HCT116 (cell line): ENCODE measurements at regions not wholly inside any gene's neighbourhood (a gene's known extent, or its start where the extent isn't known, plus 50 kb on each side); places are given as distances from the start of the nearest gene placed in this dataset.
"Not testable (repeated sequence)": the region's sequence is repeated elsewhere in the genome, so short reads cannot be mapped to it uniquely, and the experiment has no call there.

Experiments used
- ATAC-seq: fragments of 200-7000 bp; cut with Tn5 transposase; 2 replicates; pipeline ENCODE4 v1.9.1; 2020; ENCODE audit warnings: mild to moderate bottlenecking, moderate library complexity
- BruUV-seq: library from RNA; stranded (reverse); fragments of 400-500 nt; replicated peaks from 2 replicates; lab custom pipeline; 2021; lab: Mats Ljungman, UMichigan
- CTCF ChIA-PET: fragments of 300-600 bp; sonication (Branson Sonifier 250); formaldehyde crosslinking; loops from one replicate; lab custom pipeline; 2021; ENCODE audit warnings: antibody characterized with exemption; lab: Charles Lee
- POLR2A ChIA-PET: fragments of 300-600, 350-600 bp; sonication (Branson Sonifier 250); formaldehyde crosslinking; loops from one replicate; lab custom pipeline; 2021; ENCODE audit warnings: antibody characterized with exemption; lab: Charles Lee
- RAD21 ChIA-PET, 2 experiments: fragments of 300-600 bp; sonication (Branson Sonifier 250); formaldehyde crosslinking; loops; one replicate each; lab custom pipeline; 2023; ENCODE audit warnings: low total read pairs in 2 of 2; ENCODE audit not compliant: uncharacterized antibody in 2 of 2, unreplicated experiment in 2 of 2, low non-redundant PET in 1 of 2; lab: Charles Lee
- DNase-seq: peaks from one replicate; pipeline ENCODE4 v3.0.0-alpha.2; 2010; ENCODE audit warnings: low read depth, low spot score
- H2AFZ ChIP-seq: fragments of 200-600 bp; shearing (Covaris generic), sonication (generic); 2 replicates; pipeline ENCODE4 v1.6.1; 2017; ENCODE audit warnings: low read depth, mixed run types, mixed read lengths, antibody characterized with exemption, low read length; ENCODE audit not compliant: poor library complexity, severe bottlenecking
- H3K27ac ChIP-seq: 2 replicates; pipeline ENCODE4 v1.5.1; 2012; ENCODE audit warnings: low read depth, low read length
- H3K27me3 ChIP-seq: fragments of 200-600 bp; sonication (generic); 2 replicates; pipeline ENCODE4 v1.6.1; 2016; ENCODE audit warnings: mixed run types, low read length, mixed read lengths; ENCODE audit not compliant: insufficient read depth
- H3K36me3 ChIP-seq, 2 experiments: fragments of 200-500 bp in 1 of 2; fragments of 200-600 bp in 1 of 2; sonication (Bioruptor generic) in 1 of 2; sonication (generic) in 1 of 2; 2 replicates each; pipeline versions ENCODE4 v1.5.1 to v1.6.1; 2014 to 2016; ENCODE audit warnings: low read length in 2 of 2, inconsistent platforms in 1 of 2, mixed read lengths in 1 of 2, mixed run types in 1 of 2; ENCODE audit not compliant: insufficient read depth in 2 of 2, control insufficient read depth in 1 of 2
- H3K4me1 ChIP-seq, 2 experiments: fragments of 200-600 bp in 1 of 2; sonication (generic) in 1 of 2; 2 replicates each; pipeline versions ENCODE4 v1.5.1 to v1.6.1; 2012 to 2017; ENCODE audit warnings: low read length in 2 of 2, inconsistent platforms in 1 of 2, mild to moderate bottlenecking in 1 of 2, mixed read lengths in 1 of 2, mixed run types in 1 of 2, moderate library complexity in 1 of 2; ENCODE audit not compliant: insufficient read depth in 2 of 2, control insufficient read depth in 1 of 2
- H3K4me2 ChIP-seq: fragments of 200-600 bp; sonication (generic); 2 replicates; pipeline ENCODE4 v1.6.1; 2017; ENCODE audit warnings: mixed run types, low read length, mixed read lengths
- H3K4me3 ChIP-seq, 2 experiments: fragments of 200-600 bp in 1 of 2; sonication (generic) in 1 of 2; replicated peaks in 1 of 2; 2 replicates each; pipeline ENCODE4 v1.5.1; 2011 to 2016; ENCODE audit warnings: low read length in 2 of 2, control low read depth in 1 of 2, low read depth in 1 of 2, mild to moderate bottlenecking in 1 of 2, mixed read lengths in 1 of 2, mixed run types in 1 of 2
- H3K79me2 ChIP-seq: fragments of 200-600 bp; sonication (generic); 2 replicates; pipeline ENCODE4 v1.6.1; 2017; ENCODE audit warnings: mild to moderate bottlenecking, mixed run types, low read length, moderate library complexity, mixed read lengths; ENCODE audit not compliant: insufficient read depth
- H3K9ac ChIP-seq: fragments of 200-600 bp; sonication (generic); 2 replicates; pipeline ENCODE4 v1.6.1; 2016; ENCODE audit warnings: low read length, mixed read lengths
- H3K9me2 ChIP-seq: fragments of 200-600 bp; sonication (generic), shearing (Covaris generic); 2 replicates; pipeline ENCODE4 v1.6.1; 2017; ENCODE audit warnings: mixed run types, mild to moderate bottlenecking, moderate library complexity; ENCODE audit not compliant: insufficient read depth
- H3K9me3 ChIP-seq, 2 experiments: fragments of 200-500 bp in 1 of 2; fragments of 200-600 bp in 1 of 2; sonication (Bioruptor generic) in 1 of 2; sonication (generic) in 1 of 2; 2 replicates each; pipeline ENCODE4 v1.6.1; 2014 to 2017; ENCODE audit warnings: low read length in 2 of 2, mixed read lengths in 2 of 2, inconsistent platforms in 1 of 2, low read depth in 1 of 2, mild to moderate bottlenecking in 1 of 2, mixed run types in 1 of 2, moderate library complexity in 1 of 2; ENCODE audit not compliant: control insufficient read depth in 1 of 2, insufficient read depth in 1 of 2
- H4K20me1 ChIP-seq: fragments of 200-600 bp; sonication (generic), shearing (Covaris generic); 2 replicates; pipeline ENCODE4 v1.6.1; 2017; ENCODE audit warnings: mixed run types, mild to moderate bottlenecking, moderate library complexity; ENCODE audit not compliant: insufficient read depth
- intact Hi-C: fragments of 100-400 bp; cut with micrococcal nuclease; formaldehyde crosslinking; loops from 2 replicates; pipeline ENCODE4 v1.10.0; 2022

DNA sequence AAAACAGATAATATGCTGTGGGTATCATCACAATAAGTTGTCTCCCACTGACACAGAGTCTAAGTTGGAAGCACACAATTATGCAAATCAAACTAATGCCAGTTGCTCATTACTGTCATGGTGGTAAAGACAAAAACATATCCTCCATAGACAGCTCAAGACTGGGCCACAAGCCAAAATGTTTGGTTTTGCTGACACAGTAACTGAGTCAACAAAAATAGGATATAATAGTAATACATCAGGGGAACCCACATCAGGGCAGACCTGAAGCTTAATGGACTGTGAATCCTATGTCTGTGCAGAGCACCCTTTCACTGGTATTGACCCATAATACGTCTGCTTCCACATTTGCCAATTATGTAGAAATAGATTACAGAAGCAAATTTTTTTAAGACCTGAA, 597.8 kb downstream of the TTLL7 start:
- H3K27ac ChIP-seq, H2AFZ ChIP-seq, H3K9me2 ChIP-seq, POLR2A ChIA-PET, RAD21 ChIA-PET, H3K9me3 ChIP-seq, H3K4me1 ChIP-seq, H3K27me3 ChIP-seq, H3K4me2 ChIP-seq, H3K4me3 ChIP-seq, H3K36me3 ChIP-seq, H4K20me1 ChIP-seq, CTCF ChIA-PET, BruUV-seq, ATAC-seq, H3K9ac ChIP-seq, DNase-seq, intact Hi-C loops, H3K79me2 ChIP-seq: not testable (repeated sequence)

GRCh38 chr1:83400173-83400572, 598.8 kb downstream of the TTLL7 start:
- H3K27me3 ChIP-seq, H3K9me2 ChIP-seq, POLR2A ChIA-PET, H4K20me1 ChIP-seq, RAD21 ChIA-PET, ATAC-seq, H3K9me3 ChIP-seq, H3K27ac ChIP-seq, BruUV-seq, intact Hi-C loops, H3K79me2 ChIP-seq, H3K4me2 ChIP-seq, H2AFZ ChIP-seq, CTCF ChIA-PET, H3K9ac ChIP-seq, DNase-seq, H3K4me1 ChIP-seq, H3K36me3 ChIP-seq, H3K4me3 ChIP-seq: not testable (repeated sequence)

DNA sequence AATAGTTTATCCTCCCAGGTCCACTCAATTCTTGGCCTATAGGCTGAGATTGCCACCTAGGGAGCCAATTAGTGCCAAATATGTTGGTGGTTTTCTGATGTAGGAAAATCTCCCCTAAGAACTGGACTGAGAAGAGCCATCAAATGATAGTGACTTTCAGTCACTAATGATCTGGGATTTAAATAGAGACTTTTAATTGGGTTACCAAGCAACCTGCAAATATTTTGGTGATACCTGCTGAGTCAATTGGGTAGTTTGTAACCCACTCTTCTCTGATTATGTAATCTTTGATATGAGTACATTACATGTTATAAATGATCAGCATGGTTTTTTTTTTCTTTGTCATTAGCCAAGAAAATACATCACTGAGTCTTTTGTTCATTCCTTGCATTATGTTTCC, 600.8 kb downstream of the TTLL7 start:
- not testable (repeated sequence) for BruUV-seq

GRCh38 chr1:83395130-83395529, 603.8 kb downstream of the TTLL7 start:
- H3K9ac ChIP-seq, POLR2A ChIA-PET, BruUV-seq, H2AFZ ChIP-seq, H4K20me1 ChIP-seq, RAD21 ChIA-PET, H3K9me2 ChIP-seq, H3K27ac ChIP-seq, CTCF ChIA-PET, ATAC-seq, H3K27me3 ChIP-seq, H3K79me2 ChIP-seq, H3K4me1 ChIP-seq, intact Hi-C loops, H3K4me3 ChIP-seq, H3K36me3 ChIP-seq, H3K4me2 ChIP-seq, DNase-seq, H3K9me3 ChIP-seq: not testable (repeated sequence)

More for the DNA sequence above, 600.8 kb downstream of the TTLL7 start:
- H3K36me3 ChIP-seq, POLR2A ChIA-PET, H3K9ac ChIP-seq, H3K4me2 ChIP-seq, H3K4me3 ChIP-seq, H3K4me1 ChIP-seq, H3K79me2 ChIP-seq, ATAC-seq, H2AFZ ChIP-seq, H3K9me2 ChIP-seq, RAD21 ChIA-PET, H3K27ac ChIP-seq, intact Hi-C loops, DNase-seq, H3K9me3 ChIP-seq, H4K20me1 ChIP-seq, H3K27me3 ChIP-seq, CTCF ChIA-PET: not testable (repeated sequence)

GRCh38 chr1:83386946-83387345, 612.0 kb downstream of the TTLL7 start:
- DNase-seq, H3K79me2 ChIP-seq, H3K4me3 ChIP-seq, H3K9me3 ChIP-seq, ATAC-seq, CTCF ChIA-PET, H3K9ac ChIP-seq, H2AFZ ChIP-seq, H3K4me1 ChIP-seq, intact Hi-C loops, H3K4me2 ChIP-seq, H3K27me3 ChIP-seq, H3K27ac ChIP-seq, POLR2A ChIA-PET, H4K20me1 ChIP-seq, H3K36me3 ChIP-seq, H3K9me2 ChIP-seq, BruUV-seq, RAD21 ChIA-PET: not testable (repeated sequence)
